ENCODE measurements at regions not wholly inside any gene's neighbourhood (a gene's known extent, or its start where the extent isn't known, plus 50 kb on each side); places are given as distances from the start of the nearest gene placed in this dataset.

- intact Hi-C loops (cut with micrococcal nuclease) = no loop called here
- CTCF ChIA-PET = no interaction called here
Measured at GRCh38 chr1:17926906-17927305, 171.8 kb downstream of the ACTL8 start.

GRCh38 chr1:17927952-17928351 is 172.8 kb downstream of the ACTL8 start:
- RAD21 ChIA-PET (ENCODE audit: low non-redundant PET in 1 of 2, low total read pairs in 2 of 2, uncharacterized antibody in 2 of 2, unreplicated experiment in 2 of 2) = no interaction called here
- CTCF ChIA-PET = no interaction called here

More at GRCh38 chr1:17926906-17927305, 171.8 kb downstream of the ACTL8 start:
- Histone ChIP-seq H3K79me2 (ENCODE audit: insufficient read depth, low read length) (no peaks in the 10 kb centered on the region), H3K27ac (ENCODE audit: low read depth, low read length) (no peak overlapping the region), H3K9me3 (ENCODE audit: control insufficient read depth in 1 of 2, insufficient read depth in 1 of 2, low read depth in 1 of 2, low read length in 2 of 2) (no peaks in the 10 kb centered on the region), H3K9me2 (ENCODE audit: insufficient read depth) (no peaks in the 10 kb centered on the region), H3K9ac (ENCODE audit: low read length) (no peak overlapping the region), H3K27me3 (ENCODE audit: insufficient read depth, low read length) (peaks cover 47% of the 10 kb centered on the region; the same call in 1 of the 2 replicates), H3K4me1 (ENCODE audit: control insufficient read depth in 1 of 2, insufficient read depth in 2 of 2, low read length in 2 of 2) (no peaks in the 10 kb centered on the region), H3K4me2 (ENCODE audit: low read length) (no peak overlapping the region), H4K20me1 (ENCODE audit: insufficient read depth) (no peaks in the 10 kb centered on the region), H3K4me3 (replicated peaks in 1 of 2; ENCODE audit: low read depth in 1 of 2, low read length in 2 of 2) (no peak overlapping the region), H3K36me3 (ENCODE audit: control insufficient read depth in 1 of 2, insufficient read depth in 2 of 2, low read length in 2 of 2) (no peaks in the 10 kb centered on the region), H2AFZ (ENCODE audit: low read depth, low read length, poor library complexity, severe bottlenecking) (no peak overlapping the region)
- DNase-seq (ENCODE audit: low read depth, low spot score) = no peak
- POLR2A ChIA-PET = no interaction called here
- ATAC-seq = no peak
- BruUV-seq (replicated peaks) = no TSS peak
- TF ChIP-seq ZFX (IDR thresholded peaks at IDR 0.05) = no peak
- TF ChIP-seq EZH2phosphoT487 (IDR thresholded peaks at IDR 0.05; ENCODE audit: borderline replicate concordance) = no peak
- no peak for TF ChIP-seq JUND (IDR thresholded peaks at IDR 0.05)
- no peak for TF ChIP-seq CBX3 (IDR thresholded peaks at IDR 0.05; ENCODE audit: low read depth)
- TF ChIP-seq TCF7L2 (IDR thresholded peaks at IDR 0.05; ENCODE audit: borderline replicate concordance, extremely low read depth, insufficient read depth, insufficient read length) = no peak
- TF ChIP-seq SP1 (IDR thresholded peaks at IDR 0.05; ENCODE audit: low read depth) = no peak
- no peak for TF ChIP-seq POLR2AphosphoS5 (IDR thresholded peaks at IDR 0.05; ENCODE audit: low read depth, low read length)
- TF ChIP-seq EGR1 (IDR thresholded peaks at IDR 0.05; ENCODE audit: low read depth) = no peak
- no peak for TF ChIP-seq POLR2A (IDR thresholded peaks at IDR 0.05; ENCODE audit: borderline replicate concordance, extremely low read depth, insufficient read depth, insufficient read length)
- TF ChIP-seq EZH2 (IDR thresholded peaks at IDR 0.05) = no peak
- TF ChIP-seq RAD21 (IDR thresholded peaks at IDR 0.05; ENCODE audit: low read depth) = no peak
- RAD21 ChIA-PET (ENCODE audit: low non-redundant PET in 1 of 2, low total read pairs in 2 of 2, uncharacterized antibody in 2 of 2, unreplicated experiment in 2 of 2) = no interaction called here

More at GRCh38 chr1:17927952-17928351, 172.8 kb downstream of the ACTL8 start:
- no TSS peak for BruUV-seq (replicated peaks)
- no peaks in the 10 kb centered on the region for H4K20me1 ChIP-seq (ENCODE audit: insufficient read depth)
- DNase-seq (ENCODE audit: low read depth, low spot score) (no peak), ATAC-seq (no peak)
- no peaks in the 10 kb centered on the region for H3K79me2 ChIP-seq (ENCODE audit: insufficient read depth, low read length)
- no peak overlapping the region for H3K27ac ChIP-seq (ENCODE audit: low read depth, low read length)
- H3K9ac ChIP-seq (ENCODE audit: low read length) = no peak overlapping the region
- no peak overlapping the region for H2AFZ ChIP-seq (ENCODE audit: low read depth, low read length, poor library complexity, severe bottlenecking)
- intact Hi-C loops (cut with micrococcal nuclease) = no loop called here
- no peaks in the 10 kb centered on the region for H3K9me3 ChIP-seq (ENCODE audit: control insufficient read depth in 1 of 2, insufficient read depth in 1 of 2, low read depth in 1 of 2, low read length in 2 of 2)
- peaks cover 47% of the 10 kb centered on the region; the same call in 1 of the 2 replicates for H3K27me3 ChIP-seq (ENCODE audit: insufficient read depth, low read length)
- TF ChIP-seq ATF3 (IDR thresholded peaks at IDR 0.05) (no peak), EZH2phosphoT487 (IDR thresholded peaks at IDR 0.05; ENCODE audit: borderline replicate concordance) (no peak), ELF1 (IDR thresholded peaks at IDR 0.05; ENCODE audit: borderline replicate concordance, low read depth) (no peak), MAX (IDR thresholded peaks at IDR 0.05) (no peak), TCF7L2 (IDR thresholded peaks at IDR 0.05; ENCODE audit: borderline replicate concordance, extremely low read depth, insufficient read depth, insufficient read length) (no peak), FOSL1 (IDR thresholded peaks at IDR 0.05; ENCODE audit: low read depth) (no peak), SIN3A (IDR thresholded peaks at IDR 0.05; ENCODE audit: low read depth) (no peak), RAD21 (IDR thresholded peaks at IDR 0.05; ENCODE audit: low read depth) (no peak)
- no peaks in the 10 kb centered on the region for H3K4me1 ChIP-seq (ENCODE audit: control insufficient read depth in 1 of 2, insufficient read depth in 2 of 2, low read length in 2 of 2)
- no peaks in the 10 kb centered on the region for H3K36me3 ChIP-seq (ENCODE audit: control insufficient read depth in 1 of 2, insufficient read depth in 2 of 2, low read length in 2 of 2)
- no peaks in the 10 kb centered on the region for H3K9me2 ChIP-seq (ENCODE audit: insufficient read depth)
- H3K4me2 ChIP-seq (ENCODE audit: low read length) = no peak overlapping the region
- H3K4me3 ChIP-seq (replicated peaks in 1 of 2; ENCODE audit: low read depth in 1 of 2, low read length in 2 of 2) = no peak overlapping the region
- POLR2A ChIA-PET = no interaction called here

All from HCT116 (cell line).